ENCODE measurements at regions not wholly inside any gene's neighbourhood (a gene's known extent, or its start where the extent isn't known, plus 50 kb on each side); places are given as distances from the start of the nearest gene placed in this dataset.

DNA sequence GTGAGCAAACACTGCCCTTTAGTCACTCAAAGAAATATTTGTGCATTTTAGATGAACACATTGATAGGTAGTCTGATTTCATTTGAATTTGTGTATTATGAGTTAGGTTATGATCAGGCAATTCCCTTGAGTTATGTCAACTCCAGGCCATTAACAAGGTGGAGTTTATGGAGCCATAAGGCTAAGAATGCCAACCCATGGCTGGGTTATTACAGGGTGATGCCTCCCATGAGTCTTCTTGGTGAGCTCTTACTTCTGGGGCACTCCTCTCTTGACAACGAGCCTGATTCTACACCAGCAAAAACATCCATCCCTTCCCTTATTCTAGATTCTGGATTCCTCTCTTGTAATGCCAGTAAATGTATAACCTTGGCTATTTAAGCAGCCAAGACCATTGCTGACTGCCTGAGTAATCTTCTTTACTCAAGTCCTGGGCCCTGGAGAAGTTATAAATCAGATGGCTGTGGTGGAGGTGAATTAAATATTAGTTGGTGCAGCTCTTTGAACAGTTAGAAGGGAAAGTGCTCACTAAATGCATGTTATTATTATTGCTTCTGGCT lies 645.7 kb upstream of the TENM4 start:
- no peak for DNase-seq (ENCODE audit: low read depth)

DNA sequence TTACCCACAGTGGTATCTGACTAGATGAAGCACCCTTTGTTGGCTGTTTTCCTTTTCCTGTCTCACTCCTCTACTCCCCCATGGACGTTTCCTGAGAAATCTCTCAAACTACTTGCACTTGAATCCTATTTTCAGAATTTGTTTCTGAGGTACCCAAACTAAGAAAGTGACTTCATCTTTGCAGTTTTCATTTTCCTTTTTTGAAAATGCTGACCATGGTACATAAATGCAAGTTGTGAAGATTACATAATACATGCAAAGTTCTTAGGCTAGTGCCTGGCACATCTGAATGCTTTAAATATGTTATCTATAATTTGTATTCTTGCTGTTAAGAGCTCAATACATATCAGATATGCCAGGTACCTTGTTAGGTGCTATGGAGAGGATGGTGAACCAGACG lies 644.7 kb upstream of the TENM4 start:
- no peak for DNase-seq (ENCODE audit: low read depth)

DNA sequence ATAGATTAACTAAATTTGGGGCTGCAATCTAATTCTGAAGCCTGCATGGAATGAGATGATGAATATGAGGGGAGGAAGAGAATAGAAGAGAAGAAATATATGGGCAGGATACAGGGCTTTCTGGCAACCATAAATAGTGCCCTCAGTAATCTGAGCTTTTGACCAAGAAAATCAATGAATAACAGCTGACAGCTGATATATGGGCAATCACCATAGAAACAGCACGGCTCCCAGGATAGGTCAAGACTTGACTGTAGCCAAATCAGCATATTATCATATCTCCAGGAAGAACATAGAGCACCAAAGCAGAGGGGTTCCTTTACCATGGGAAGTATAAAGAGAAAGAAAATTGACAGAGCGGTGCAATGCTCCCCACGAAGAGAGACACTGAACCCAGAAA lies 643.8 kb upstream of the TENM4 start:
- no peak for DNase-seq (ENCODE audit: low read depth)

DNA sequence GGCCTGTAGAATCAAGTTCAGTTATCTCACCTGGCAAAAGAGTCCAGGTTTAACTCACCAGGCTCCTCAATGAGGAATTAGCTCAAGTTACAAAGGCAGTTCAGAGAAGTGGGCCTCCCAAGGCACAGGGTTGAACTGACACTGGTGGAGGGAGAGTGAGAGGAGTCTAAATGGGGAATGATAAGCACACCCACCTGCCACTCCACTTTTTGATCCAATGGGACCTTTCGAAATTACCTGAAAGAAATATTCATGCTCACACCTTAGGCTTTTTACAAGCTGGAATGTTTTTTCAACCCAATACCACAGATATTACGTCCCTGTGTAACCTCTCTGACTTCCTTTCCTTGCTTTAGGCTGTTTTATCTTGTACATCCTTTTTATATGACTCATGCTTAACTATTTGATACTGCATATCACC lies 642.7 kb upstream of the TENM4 start:
- peak; percentile 28 for DNase-seq (ENCODE audit: low read depth)

DNA sequence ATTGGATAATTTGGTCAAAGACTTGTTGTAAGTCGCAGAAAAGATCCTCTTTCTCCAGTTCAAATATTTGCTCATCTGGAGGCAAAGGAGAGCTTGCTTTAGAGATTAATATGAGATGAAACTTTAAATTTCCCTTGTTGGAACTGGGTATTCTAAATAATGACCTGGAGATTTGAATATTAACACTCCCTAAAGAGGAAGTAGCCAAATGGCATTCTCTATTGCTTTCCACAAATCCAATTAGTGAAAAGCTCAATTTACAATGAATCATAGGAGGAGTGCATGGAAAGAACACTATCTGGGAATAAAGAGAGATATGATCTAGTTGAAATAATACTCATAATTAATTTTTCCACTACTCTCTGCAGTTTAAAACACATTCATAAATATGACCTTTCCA lies 641.6 kb upstream of the TENM4 start:
- no peak for DNase-seq (ENCODE audit: low read depth)

DNA sequence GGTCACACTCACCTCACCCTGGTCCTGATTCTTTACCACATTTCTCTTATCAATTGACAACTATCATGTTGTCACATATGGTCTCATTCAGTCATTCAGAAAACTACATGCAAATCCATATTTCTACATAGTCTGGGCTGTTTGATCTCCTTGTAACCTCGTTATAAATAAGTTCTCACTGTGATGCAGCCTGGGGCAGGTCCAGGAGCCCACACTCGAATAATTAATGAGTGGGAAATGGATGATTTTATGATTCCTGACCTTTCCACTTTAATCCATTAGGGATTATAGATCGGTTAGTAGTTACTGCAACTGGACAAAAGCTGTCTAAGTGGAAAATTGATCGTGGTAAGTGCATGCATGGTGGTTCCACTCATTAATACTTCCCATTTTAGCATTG lies 636.3 kb upstream of the TENM4 start:
- DNase-seq (ENCODE audit: low read depth), result no peak

DNA sequence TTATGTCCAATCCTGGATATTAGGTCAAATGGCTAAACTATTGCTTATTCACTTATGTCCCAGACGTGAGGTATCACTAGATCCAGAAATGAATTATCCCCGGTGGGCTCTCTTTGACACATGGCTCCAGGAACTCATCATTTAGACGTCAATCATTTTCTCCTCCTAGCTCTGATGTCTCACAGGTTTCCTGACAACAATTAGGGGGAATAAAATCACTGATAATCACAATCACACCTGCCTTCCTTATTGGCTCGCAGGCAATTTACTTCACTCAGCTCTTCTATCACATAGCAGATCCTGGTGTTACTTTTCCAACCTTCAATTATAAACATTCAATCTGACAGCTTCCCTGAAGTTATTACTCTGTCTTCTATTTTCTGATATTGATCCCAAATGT lies 634.0 kb upstream of the TENM4 start:
- DNase-seq (ENCODE audit: low read depth), result no peak

DNA sequence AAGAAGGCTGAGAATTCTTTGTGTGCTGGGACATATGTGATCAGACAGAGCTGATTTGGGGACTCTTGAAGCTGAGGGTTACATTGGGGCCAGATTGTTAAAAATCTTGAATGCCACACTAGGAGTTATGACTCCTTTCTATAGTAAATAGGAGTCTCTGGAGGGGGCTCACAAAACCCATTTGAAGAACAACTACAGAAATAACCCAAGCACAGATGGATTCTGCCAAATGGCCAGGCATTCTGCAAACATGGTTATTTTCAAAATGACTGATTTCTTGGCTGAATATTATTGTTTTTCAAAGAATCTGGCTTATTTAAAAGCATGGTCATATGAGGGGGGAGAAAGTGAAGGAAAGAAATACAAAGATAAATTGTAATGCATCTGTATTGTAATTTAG lies 625.5 kb upstream of the TENM4 start:
- DNase-seq (ENCODE audit: low read depth), result no peak

DNA sequence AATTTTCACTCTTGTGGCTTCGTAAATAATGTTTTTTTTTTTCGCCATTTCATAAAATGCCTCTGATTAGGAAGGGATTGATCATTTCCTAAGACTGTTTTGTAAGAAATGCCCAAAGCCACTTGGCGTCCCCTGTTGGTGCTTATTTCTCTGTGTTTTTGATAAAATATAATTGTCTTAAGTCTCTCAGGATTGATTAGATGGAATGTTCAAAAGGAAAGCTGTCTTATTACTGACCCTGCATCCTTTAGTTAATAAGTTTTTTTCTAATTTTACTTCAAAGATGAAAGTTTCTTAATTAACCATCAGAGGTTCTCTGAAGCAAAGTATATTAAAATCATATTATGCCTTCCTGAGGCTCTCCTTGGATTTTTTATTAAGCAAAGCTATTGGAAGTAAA lies 624.3 kb upstream of the TENM4 start:
- DNase-seq (ENCODE audit: low read depth), result no peak

DNA sequence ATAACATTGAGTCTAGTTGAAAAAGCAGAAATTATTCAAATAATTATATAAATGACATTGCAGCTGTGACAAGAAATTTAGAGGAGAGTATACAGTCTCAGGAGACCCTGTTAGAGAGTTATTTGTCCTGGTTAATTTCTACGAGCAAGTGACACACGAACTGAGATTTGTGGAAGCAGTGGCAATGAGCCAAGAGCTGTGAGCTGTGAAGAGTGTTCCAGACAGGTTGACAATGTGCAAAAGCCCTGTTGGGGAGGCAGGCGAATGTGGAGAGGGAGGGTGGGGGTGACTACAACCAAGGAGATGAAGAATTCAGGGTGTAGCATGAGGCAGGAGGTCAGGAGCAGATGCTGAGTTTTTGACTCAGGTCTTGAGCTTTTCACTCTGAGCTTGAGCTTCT lies 620.2 kb upstream of the TENM4 start:
- DNase-seq (ENCODE audit: low read depth), result no peak

DNA sequence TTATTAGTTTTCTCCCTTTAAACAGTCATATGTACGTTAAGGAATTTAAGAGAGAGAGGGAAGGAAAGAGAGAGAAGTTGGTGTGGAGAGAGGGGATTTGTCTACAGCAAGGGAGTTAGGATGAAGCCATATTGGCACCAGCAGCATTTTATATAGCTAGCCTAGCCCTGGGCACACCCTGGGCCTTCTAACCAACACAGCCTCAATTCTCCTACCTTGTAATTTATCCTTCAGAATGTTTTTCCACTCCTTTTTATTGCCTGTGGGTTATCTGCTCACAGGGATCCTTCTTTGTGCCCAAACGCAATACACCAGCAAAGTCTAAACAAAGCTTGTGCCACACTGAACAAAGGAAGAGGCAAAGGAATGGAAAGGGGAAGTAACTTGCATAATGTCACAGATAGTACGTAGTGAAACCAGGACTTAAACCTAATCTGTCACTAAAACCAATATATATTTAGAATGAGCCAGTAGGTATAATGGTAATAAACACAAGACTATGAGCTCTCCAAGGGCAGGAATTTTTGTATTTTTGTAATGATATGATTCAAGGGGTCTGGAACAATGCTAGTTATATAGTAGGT lies 613.8 kb upstream of the TENM4 start:
- DNase-seq (ENCODE audit: low read depth), result no peak

DNA sequence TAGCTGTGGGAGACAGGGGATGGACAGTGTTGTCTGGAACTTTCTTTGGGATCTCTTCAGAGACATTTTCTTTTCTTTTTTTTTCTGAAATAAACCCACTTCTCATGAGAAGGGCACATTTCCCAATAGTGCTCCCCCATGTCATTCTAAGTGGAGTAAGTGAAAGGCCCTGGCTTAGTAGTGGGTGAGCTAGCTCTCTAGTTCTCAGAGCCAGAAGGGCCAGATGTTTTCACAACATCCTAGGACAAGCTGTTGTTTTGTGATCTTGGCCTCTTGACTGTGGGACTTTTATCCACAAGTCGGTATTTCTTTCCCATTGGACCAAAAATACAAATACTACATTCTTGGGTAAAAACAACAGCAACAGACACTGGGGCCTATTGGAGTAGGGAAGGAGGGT lies 607.7 kb upstream of the TENM4 start:
- no peak for DNase-seq (ENCODE audit: low read depth)

DNA sequence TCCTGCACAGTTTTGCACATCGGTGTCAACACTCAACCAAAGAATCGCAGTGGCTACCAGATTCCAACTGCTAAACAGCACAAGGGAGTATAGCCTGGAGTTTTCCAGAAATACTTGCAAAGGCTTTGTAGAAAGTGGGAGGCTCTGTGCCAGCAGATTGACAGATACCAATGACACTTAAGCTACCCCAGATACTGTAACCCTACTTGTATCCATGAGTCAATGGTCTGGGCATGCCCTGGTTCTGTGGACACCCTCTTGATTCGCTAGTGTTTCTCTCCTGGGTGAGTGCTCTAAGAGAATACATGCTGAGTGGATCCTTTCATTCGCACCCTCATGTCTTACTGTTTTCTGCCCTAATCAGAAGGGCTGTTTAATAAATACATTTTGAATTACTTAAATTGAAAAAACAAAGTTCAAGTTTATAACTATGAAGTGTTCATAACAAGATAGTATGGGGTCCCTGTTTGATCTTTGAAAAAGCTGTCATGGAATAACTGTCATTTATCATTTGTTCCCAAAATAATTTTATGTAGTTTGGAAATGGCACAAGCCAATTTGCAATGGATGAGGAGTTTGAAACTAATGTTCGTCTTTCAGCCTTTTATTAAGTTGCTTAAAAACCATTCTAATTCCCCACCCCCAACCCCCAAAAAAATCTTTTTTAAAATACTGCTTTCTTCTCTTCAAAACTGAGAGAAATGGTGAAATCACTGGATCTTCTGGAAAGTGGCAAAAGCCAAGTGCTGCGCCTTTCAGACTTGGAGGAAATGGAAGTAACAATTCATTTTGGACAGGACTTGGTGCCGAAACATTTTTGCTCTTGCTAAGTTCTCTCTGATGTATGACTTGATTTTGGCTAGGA lies 600.5 kb upstream of the TENM4 start:
- no peak for DNase-seq (ENCODE audit: low read depth)

DNA sequence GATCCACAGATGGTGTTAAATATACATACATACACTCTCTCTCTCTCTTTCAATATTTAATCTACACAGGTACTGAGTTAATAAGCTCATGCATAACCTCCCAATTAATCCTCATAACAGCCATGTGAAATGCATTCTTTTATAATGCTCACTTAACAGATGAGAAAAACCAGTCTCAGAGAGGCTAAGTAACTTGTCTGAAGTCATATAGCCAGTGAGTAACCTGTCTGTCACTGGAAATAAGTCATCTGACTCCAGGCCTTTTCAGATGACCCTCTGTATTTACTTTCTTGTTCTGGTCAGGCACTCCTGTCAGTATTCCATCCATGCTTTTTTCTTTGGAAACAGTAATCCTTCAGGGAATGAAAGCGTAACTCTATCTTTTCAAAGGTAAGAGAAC lies 594.0 kb upstream of the TENM4 start:
- no peak for DNase-seq (ENCODE audit: low read depth)

DNA sequence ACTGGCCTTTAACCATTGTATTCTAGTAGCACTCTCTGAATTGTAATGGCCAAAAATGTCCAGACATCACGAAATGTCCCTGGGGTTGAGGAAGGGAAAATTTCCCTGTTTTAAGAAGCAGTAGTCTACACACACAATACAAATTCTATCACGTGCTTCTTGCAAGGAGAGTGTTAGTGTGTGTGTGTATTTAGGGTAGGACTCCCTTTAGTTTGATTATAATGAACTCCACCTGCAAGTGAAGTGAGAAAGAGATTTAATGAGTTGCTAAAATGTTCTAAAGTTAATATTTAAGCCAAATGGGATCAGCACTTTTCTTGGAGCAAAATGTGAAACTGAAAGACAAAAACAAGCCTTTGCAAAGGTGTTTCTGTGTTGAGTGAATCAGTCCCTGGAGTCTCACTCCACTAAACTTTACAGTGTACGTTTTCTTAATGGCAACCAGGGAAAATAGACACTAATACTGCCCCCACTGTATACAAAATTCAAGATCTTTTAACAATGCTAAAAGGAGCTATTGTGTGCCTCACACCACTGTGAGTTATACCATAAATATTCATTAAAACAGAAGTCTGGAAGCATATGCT lies 590.3 kb upstream of the TENM4 start:
- DNase-seq (ENCODE audit: low read depth), result no peak

DNA sequence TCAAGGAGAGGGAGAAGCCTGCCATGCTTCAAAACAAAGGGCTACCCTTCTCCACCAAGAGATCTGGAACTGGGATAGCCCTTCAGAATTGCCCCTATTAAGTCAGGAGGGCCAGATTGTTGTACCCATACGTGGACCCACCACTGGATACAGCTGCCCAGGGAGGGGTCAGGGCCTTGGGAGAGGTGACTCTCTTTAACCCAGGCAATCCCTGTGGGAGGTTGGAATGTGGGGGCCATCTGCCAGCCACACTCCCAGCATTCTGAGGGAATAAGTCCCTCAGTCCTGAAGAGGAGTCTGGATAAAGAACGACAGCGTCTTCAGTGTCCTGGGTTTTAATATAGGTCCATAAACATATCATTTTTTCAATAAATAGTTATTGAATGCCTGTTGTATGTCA lies 588.2 kb upstream of the TENM4 start:
- DNase-seq (ENCODE audit: low read depth), result no peak

DNA sequence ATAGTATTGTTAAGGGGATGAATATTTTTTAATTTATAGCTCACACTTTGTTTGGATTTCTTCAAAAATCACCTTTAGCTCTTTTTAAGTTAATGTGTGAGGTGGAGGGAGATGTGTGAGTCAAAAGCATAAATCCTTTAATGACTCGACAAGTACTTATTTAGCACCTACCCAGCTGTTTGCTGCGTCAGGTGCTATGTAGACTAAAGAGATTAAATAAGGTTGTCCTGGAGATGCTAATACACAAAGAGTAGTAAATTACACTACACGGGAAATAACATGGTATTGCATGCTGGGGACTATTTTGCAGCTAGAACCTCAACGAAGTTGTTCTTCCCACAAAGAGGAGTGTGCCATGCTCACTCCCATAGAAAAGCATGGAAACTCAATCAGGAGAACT lies 583.3 kb upstream of the TENM4 start:
- DNase-seq (ENCODE audit: low read depth), result no peak

DNA sequence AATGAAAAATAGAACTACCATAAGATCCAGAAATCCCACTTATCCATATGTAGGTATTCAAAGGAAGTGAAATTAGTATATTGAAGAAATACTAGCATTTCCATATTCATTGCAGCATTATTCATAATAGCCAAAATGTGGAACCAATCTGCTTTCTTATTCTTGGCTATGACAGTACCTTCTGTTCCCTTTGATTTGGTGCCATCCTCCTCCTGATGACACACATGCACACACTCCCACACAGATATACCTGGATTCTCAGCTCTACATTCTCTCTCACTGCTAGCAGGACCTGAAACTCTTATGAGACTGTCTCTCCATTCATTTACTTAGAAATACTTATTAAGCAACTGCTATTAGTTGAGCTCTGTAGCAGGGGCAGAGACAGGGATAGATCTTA lies 582.6 kb upstream of the TENM4 start:
- DNase-seq (ENCODE audit: low read depth), result no peak

DNA sequence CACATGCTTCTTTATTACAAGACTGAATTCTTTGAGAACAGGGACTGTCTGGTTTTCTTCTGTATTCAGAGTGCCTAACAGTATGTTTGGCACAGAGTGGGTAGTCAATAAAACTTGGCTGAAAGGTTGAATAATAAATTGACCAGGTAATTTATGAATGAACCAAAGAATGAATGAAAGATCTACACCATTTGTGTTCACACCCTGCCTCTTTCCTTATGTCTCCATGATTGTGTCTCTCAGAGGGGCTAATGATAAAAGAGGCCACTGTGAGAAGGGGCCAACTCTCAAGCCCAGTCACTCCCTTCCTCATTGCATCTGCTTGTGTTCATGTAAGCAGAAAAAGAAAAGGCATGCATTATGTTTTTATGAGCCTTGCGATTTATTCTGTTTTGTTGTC lies 569.7 kb upstream of the TENM4 start:
- no peak for DNase-seq (ENCODE audit: low read depth)

DNA sequence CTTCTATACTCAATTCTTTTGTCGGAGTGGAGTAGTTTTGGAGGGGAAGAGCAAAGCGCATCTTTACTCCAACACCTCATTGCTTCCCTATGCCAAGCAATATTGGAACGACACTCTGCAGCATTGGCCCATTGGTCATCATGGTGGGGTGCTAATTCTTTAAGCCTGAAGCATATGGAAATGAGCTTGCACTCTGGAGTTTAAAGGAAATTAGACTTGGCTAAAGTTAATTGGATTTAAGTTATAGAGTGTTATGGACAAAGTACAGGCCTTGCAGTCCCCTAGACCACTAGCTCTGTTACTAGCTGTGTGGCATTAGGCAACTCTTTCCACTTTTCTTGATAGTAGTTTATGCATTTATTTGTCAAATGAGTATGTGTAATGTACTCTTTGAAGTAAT lies 568.3 kb upstream of the TENM4 start:
- DNase-seq (ENCODE audit: low read depth), result no peak

DNA sequence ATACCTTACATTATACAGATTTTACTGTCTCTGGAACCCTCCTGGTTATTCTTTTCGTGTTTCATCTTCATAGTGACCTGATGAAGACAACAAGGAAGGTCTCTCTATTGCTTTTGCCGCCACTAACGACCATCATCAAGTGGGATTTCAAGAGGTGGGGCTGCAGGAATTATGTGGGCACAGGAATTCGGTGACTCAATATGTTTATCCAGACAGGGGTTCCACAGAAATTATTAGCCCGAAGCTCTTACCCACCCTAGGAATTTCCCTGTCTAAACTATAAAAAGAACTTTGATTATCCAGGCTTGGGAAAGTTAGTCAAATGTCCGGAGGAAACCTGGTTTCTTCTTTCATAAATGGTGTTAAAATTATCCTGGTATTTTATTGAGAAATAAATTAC lies 566.8 kb upstream of the TENM4 start:
- DNase-seq (ENCODE audit: low read depth), result no peak

DNA sequence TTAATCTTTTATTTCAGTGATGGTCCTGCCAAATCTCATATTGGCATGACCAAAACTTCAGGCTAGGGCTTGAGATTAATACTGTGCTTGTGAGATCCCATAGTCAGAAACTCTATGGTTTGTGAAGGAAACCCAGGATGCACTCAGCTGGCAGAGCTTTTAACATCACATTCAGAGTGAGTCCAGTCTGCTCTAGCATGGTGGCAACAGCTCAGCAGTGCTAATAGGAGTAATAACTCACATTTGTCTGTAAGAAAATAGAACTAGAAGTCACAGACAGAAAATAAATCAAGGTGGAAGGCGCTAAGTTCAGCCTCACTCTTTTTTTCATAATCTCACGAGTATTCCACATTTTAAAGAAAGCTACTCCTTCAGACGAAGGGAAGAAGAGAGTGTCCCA lies 549.3 kb upstream of the TENM4 start:
- no peak for DNase-seq (ENCODE audit: low read depth)

DNA sequence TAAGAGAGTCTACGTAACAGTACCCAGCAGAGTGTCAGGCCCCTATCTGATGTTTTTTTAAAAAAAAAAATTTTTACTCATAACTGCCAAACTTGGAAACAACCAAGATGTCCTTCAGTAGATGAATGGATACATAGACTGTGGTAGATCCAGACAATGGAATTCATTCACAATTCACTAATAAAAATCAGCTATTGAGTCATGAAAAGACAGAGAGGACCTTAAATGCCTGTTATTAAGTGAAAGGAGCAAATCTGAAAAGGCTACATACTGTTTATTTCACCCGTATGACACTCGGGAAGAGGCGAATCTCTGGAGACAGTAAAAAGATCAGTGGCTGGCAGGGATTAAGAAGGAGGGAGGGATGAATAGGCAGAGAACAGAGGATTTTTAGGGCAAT lies 541.4 kb upstream of the TENM4 start:
- no peak for DNase-seq (ENCODE audit: low read depth)

Data from RPMI7951 (cell line).